HepG2 (cell line): ENCODE measurements at regions not wholly inside any gene's neighbourhood (a gene's known extent, or its start where the extent isn't known, plus 50 kb on each side); places are given as distances from the start of the nearest gene placed in this dataset.

Experiments used
- ATAC-seq: fragments of 200-7000 bp; cut with Tn5 transposase; 3 replicates; pipeline ENCODE4 v1.9.1; 2020; ENCODE audit warnings: mild to moderate bottlenecking, moderate library complexity
- BruUV-seq: library from RNA; stranded (reverse); fragments of 400-500 nt; replicated peaks from 2 replicates; lab custom pipeline; 2021; lab: Mats Ljungman, UMichigan
- CTCF ChIA-PET: fragments of 300-600 bp; formaldehyde crosslinking; extraction: SDS; loops from one replicate; lab custom pipeline; 2021; ENCODE audit warnings: low total read pairs, inconsistent platforms, low intra/inter-chr PET ratio; lab: Yijun Ruan, JAX
- POLR2A ChIA-PET: fragments of 350-600 bp; sonication (Branson Sonifier 250); formaldehyde crosslinking; loops from one replicate; lab custom pipeline; 2020; ENCODE audit warnings: antibody characterized with exemption, inconsistent platforms; lab: Yijun Ruan, JAX
- DNase-seq: peaks from one replicate; pipeline ENCODE4 v3.0.0-alpha.2; 2015; ENCODE audit warnings: low spot score
- FAIRE-seq: peaks from 3 replicates; lab custom pipeline; 2011; peaks lifted over from hg19 to GRCh38; lab: Jason Lieb, UNC
- H2AFZ ChIP-seq: one replicate; pipeline ENCODE4 v1.6.1; 2011; ENCODE audit warnings: low read length, inconsistent platforms
- H3K27ac ChIP-seq: fragments of 300-600 bp; 3 replicates; pipeline ENCODE4 v1.8.0; 2011; ENCODE audit warnings: mixed run types, mild to moderate bottlenecking, mixed read lengths, low read length, inconsistent platforms; ENCODE audit not compliant: insufficient read depth; ENCODE audit errors: extremely low read length
- H3K27me3 ChIP-seq, 2 experiments: fragments of 200-600 bp in 1 of 2; 2 replicates in 1 of 2; 3 replicates in 1 of 2; pipeline versions ENCODE4 v1.6.0 to v1.8.0; 2011; ENCODE audit warnings: low read length in 2 of 2, mild to moderate bottlenecking in 2 of 2, moderate library complexity in 2 of 2, inconsistent platforms in 1 of 2; ENCODE audit not compliant: insufficient read depth in 2 of 2, control insufficient read depth in 1 of 2
- H3K36me3 ChIP-seq, 2 experiments: fragments of 200-600 bp in 1 of 2; replicated peaks in 1 of 2; 2 replicates in 1 of 2; 3 replicates in 1 of 2; pipeline versions ENCODE4 v1.5.1 to v1.8.0; 2011; ENCODE audit warnings: low read length in 2 of 2, inconsistent platforms in 1 of 2; ENCODE audit not compliant: insufficient read depth in 2 of 2, control insufficient read depth in 1 of 2
- H3K4me1 ChIP-seq: 2 replicates; pipeline ENCODE4 v1.5.1; 2012; ENCODE audit warnings: low read length, inconsistent platforms; ENCODE audit not compliant: insufficient read depth
- H3K4me2 ChIP-seq: 2 replicates; pipeline ENCODE4 v1.6.0; 2011; ENCODE audit warnings: low read depth, low read length, inconsistent platforms
- H3K4me3 ChIP-seq, 3 experiments: fragments of 200-600 bp in 1 of 3; sonication (generic), shearing (Covaris generic) in 1 of 3; replicated peaks in 1 of 3; 2 replicates each; pipeline ENCODE4 v1.5.1; 2011 to 2016; ENCODE audit warnings: low read length in 3 of 3, inconsistent platforms in 2 of 3, low read depth in 2 of 3, mild to moderate bottlenecking in 2 of 3, control low read depth in 1 of 3, mixed read lengths in 1 of 3; ENCODE audit not compliant: insufficient read depth in 1 of 3
- H3K79me2 ChIP-seq: one replicate; pipeline ENCODE4 v1.6.1; 2011; ENCODE audit warnings: low read length, inconsistent platforms; ENCODE audit not compliant: insufficient read depth
- H3K9ac ChIP-seq: 2 replicates; pipeline ENCODE4 v1.6.0; 2011; ENCODE audit warnings: mild to moderate bottlenecking, low read depth, low read length, inconsistent platforms; ENCODE audit not compliant: insufficient read depth
- H3K9me3 ChIP-seq: 2 replicates; pipeline ENCODE4 v1.5.1; 2012; ENCODE audit warnings: mild to moderate bottlenecking, low read length
- H4K20me1 ChIP-seq: 2 replicates; pipeline ENCODE4 v1.6.0; 2011; ENCODE audit warnings: inconsistent platforms, mild to moderate bottlenecking, low read length, moderate library complexity; ENCODE audit not compliant: insufficient read depth
- BORCS8-MEF2B ChIP-seq: sonication (generic); formaldehyde crosslinking; IDR thresholded peaks from 2 replicates; pipeline ENCODE4 v1.8.0; 2022; ENCODE audit warnings: mild to moderate bottlenecking, missing genetic modification reagents
- DR1 ChIP-seq: sonication (generic); formaldehyde crosslinking; IDR thresholded peaks from 2 replicates; pipeline ENCODE4 v1.8.0; 2021; ENCODE audit warnings: mild to moderate bottlenecking, missing genetic modification reagents, inconsistent platforms
- RFX5 ChIP-seq: IDR thresholded peaks from 2 replicates; pipeline ENCODE4 v1.6.1; 2011; ENCODE audit warnings: low read depth, low read length, improper control_type of control experiment
- RORA ChIP-seq: sonication (generic); formaldehyde crosslinking; IDR thresholded peaks from 2 replicates; pipeline ENCODE4 v1.5.0; 2020; ENCODE audit warnings: mild to moderate bottlenecking, missing genetic modification reagents, moderate library complexity
- RXRA ChIP-seq: sonication (generic); formaldehyde crosslinking; IDR thresholded peaks from 2 replicates; pipeline ENCODE4 v1.5.1; 2020; ENCODE audit warnings: missing genetic modification reagents
- SIX1 ChIP-seq: sonication (generic); formaldehyde crosslinking; IDR thresholded peaks from 2 replicates; pipeline ENCODE4 v1.4.0; 2020; ENCODE audit warnings: missing genetic modification reagents, borderline replicate concordance
- TAF15 ChIP-seq: fragments of 200-400 bp; formaldehyde crosslinking; IDR thresholded peaks from one replicate; pipeline ENCODE4 v1.6.1; 2018; ENCODE audit warnings: mild to moderate bottlenecking, low read depth, low read length; ENCODE audit not compliant: poor library complexity, severe bottlenecking
- TCF7L2 ChIP-seq: IDR thresholded peaks from 2 replicates; pipeline ENCODE4 v1.6.1; 2011; ENCODE audit warnings: mild to moderate bottlenecking, low read depth, low read length, moderate library complexity
- TSC22D2 ChIP-seq: sonication (generic); formaldehyde crosslinking; IDR thresholded peaks from 2 replicates; pipeline ENCODE4 v1.5.1; 2020; ENCODE audit warnings: missing genetic modification reagents, mild to moderate bottlenecking, borderline replicate concordance
- ZFP36 ChIP-seq: fragments of 150-350 bp; IDR thresholded peaks from 2 replicates; pipeline ENCODE4 v1.6.1; 2018; ENCODE audit warnings: borderline replicate concordance, low read length, low read depth; ENCODE audit not compliant: partially characterized antibody
- WGBS: methylation state at CpG from one replicate; pipeline ENCODE4 v1.1.6; 2017; ENCODE audit warnings: low lambda C conversion rate; 5-methylcytosine and 5-hydroxymethylcytosine counted together
- in situ Hi-C: cut with HindIII; loops from 2 replicates; pipeline ENCODE4 v1.10.0; 2017; ENCODE audit warnings: low pct_unique_long_range_greater_than_20kb; ENCODE audit not compliant: extremely low pct_ligation_motif_present
- intact Hi-C: fragments of 100-400 bp; cut with micrococcal nuclease; formaldehyde crosslinking; loops from one replicate; pipeline ENCODE4 v1.10.0; 2022; ENCODE audit not compliant: unreplicated experiment
- TF ChIP-seq, protein P1 (sequence below): fragments of 450-650 bp; IDR thresholded peaks from 2 replicates; pipeline ENCODE4 v1.6.1; 2017; ENCODE audit warnings: mild to moderate bottlenecking
- TF ChIP-seq, protein P2 (sequence below), 2 experiments: IDR thresholded peaks; 2 replicates each; pipeline ENCODE4 v1.6.1; 2011 to 2012; ENCODE audit warnings: low read length in 2 of 2, borderline replicate concordance in 1 of 2, low read depth in 1 of 2, mild to moderate bottlenecking in 1 of 2, moderate library complexity in 1 of 2

DNA sequence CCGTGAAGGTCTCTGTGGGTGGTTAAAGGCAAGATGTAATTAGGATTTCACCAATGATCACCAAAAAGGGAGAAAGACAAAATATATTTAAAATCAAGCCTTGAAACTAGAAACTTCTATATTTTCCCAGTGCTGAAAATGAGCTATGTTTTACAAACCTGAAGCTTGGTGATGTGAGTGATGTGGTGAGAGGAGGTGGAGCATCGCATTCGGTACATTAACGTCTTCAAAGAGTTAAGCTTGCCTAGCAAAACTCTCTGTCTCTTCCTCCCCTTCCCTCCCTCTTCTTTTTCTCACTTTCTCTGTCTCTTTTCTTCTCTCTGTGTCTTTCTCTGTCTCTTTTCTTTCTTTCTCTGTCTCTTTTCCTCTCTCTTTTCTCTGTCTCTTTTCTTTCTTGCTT, 347.3 kb upstream of the IRX2 start:
- no peak for FAIRE-seq
- Histone ChIP-seq H3K27ac (no peak overlapping the region), H3K9ac (no peak overlapping the region), H3K4me1 (no peaks in the 10 kb centered on the region), H3K4me2 (no peak overlapping the region), H3K9me3 (no peaks in the 10 kb centered on the region), H3K36me3 (no peaks in the 10 kb centered on the region), H2AFZ (no peak overlapping the region), H3K4me3 (no peak overlapping the region), H4K20me1 (no peaks in the 10 kb centered on the region), H3K79me2 (no peaks in the 10 kb centered on the region), H3K27me3 (peaks cover 0 to 31% of the 10 kb centered on the region in 2 experiments; a peak in 4 of 5 replicates)
- DNase-seq, result no peak
- in situ Hi-C loops (no loop called here), intact Hi-C loops (no loop called here)
- TF ChIP-seq RORA (no peak), RFX5 (no peak), DR1 (CRISPR knock-in tag) (no peak), ZFP36 (no peak), SIX1 (CRISPR knock-in tag) (no peak), TSC22D2 (CRISPR knock-in tag) (no peak), BORCS8-MEF2B (CRISPR knock-in tag) (no peak), TAF15 (no peak), TCF7L2 (no peak), RXRA (CRISPR knock-in tag) (no peak)
- TF ChIP-seq, protein P1, sequence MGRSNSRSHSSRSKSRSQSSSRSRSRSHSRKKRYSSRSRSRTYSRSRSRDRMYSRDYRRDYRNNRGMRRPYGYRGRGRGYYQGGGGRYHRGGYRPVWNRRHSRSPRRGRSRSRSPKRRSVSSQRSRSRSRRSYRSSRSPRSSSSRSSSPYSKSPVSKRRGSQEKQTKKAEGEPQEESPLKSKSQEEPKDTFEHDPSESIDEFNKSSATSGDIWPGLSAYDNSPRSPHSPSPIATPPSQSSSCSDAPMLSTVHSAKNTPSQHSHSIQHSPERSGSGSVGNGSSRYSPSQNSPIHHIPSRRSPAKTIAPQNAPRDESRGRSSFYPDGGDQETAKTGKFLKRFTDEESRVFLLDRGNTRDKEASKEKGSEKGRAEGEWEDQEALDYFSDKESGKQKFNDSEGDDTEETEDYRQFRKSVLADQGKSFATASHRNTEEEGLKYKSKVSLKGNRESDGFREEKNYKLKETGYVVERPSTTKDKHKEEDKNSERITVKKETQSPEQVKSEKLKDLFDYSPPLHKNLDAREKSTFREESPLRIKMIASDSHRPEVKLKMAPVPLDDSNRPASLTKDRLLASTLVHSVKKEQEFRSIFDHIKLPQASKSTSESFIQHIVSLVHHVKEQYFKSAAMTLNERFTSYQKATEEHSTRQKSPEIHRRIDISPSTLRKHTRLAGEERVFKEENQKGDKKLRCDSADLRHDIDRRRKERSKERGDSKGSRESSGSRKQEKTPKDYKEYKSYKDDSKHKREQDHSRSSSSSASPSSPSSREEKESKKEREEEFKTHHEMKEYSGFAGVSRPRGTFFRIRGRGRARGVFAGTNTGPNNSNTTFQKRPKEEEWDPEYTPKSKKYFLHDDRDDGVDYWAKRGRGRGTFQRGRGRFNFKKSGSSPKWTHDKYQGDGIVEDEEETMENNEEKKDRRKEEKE, result no peak
- TF ChIP-seq, protein P2, sequence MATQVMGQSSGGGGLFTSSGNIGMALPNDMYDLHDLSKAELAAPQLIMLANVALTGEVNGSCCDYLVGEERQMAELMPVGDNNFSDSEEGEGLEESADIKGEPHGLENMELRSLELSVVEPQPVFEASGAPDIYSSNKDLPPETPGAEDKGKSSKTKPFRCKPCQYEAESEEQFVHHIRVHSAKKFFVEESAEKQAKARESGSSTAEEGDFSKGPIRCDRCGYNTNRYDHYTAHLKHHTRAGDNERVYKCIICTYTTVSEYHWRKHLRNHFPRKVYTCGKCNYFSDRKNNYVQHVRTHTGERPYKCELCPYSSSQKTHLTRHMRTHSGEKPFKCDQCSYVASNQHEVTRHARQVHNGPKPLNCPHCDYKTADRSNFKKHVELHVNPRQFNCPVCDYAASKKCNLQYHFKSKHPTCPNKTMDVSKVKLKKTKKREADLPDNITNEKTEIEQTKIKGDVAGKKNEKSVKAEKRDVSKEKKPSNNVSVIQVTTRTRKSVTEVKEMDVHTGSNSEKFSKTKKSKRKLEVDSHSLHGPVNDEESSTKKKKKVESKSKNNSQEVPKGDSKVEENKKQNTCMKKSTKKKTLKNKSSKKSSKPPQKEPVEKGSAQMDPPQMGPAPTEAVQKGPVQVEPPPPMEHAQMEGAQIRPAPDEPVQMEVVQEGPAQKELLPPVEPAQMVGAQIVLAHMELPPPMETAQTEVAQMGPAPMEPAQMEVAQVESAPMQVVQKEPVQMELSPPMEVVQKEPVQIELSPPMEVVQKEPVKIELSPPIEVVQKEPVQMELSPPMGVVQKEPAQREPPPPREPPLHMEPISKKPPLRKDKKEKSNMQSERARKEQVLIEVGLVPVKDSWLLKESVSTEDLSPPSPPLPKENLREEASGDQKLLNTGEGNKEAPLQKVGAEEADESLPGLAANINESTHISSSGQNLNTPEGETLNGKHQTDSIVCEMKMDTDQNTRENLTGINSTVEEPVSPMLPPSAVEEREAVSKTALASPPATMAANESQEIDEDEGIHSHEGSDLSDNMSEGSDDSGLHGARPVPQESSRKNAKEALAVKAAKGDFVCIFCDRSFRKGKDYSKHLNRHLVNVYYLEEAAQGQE (IDR thresholded peaks at IDR 0.05; ENCODE audit: borderline replicate concordance in 1 of 2, low read depth in 1 of 2, low read length in 2 of 2), result no peak
- ChIA-PET CTCF (no interaction called here), POLR2A (no interaction called here)
- no TSS peak for BruUV-seq
- no peak for ATAC-seq
- 42% methylated on average over 4 of the region's 4 CpGs for WGBS
